22Rv1 (cell line): ENCODE measurements at regions not wholly inside any gene's neighbourhood (a gene's known extent, or its start where the extent isn't known, plus 50 kb on each side); places are given as distances from the start of the nearest gene placed in this dataset.

Source experiments
- CTCF ChIP-seq: fragments of 450-650 bp; IDR thresholded peaks from 2 replicates; pipeline ENCODE4 v1.5.1; 2017; ENCODE audit warnings: mild to moderate bottlenecking
- ZFX ChIP-seq: fragments of 450-650 bp; IDR thresholded peaks from 2 replicates; pipeline ENCODE4 v1.6.1; 2017; ENCODE audit warnings: antibody characterized with exemption, borderline replicate concordance

- TF ChIP-seq CTCF (no peak), ZFX (no peak)
Observed at GRCh38 chr2:19235308-19235707, 123.1 kb downstream of the OSR1 start.
